H9 (cell line): ENCODE measurements at regions not wholly inside any gene's neighbourhood (a gene's known extent, or its start where the extent isn't known, plus 50 kb on each side); places are given as distances from the start of the nearest gene placed in this dataset.

Experiments
- DNase-seq: peaks from one replicate; pipeline ENCODE4 v3.0.0-alpha.2; 2017
- H2AFZ ChIP-seq: one replicate; pipeline ENCODE4 v1.6.1; 2013; ENCODE audit warnings: mild to moderate bottlenecking, low read length, control low read depth, moderate library complexity
- H2AK5ac ChIP-seq: 2 replicates; pipeline ENCODE4 v1.6.1; 2013; ENCODE audit warnings: low read length, control low read depth, mixed read lengths; ENCODE audit not compliant: insufficient read length
- H2BK120ac ChIP-seq: one replicate; pipeline ENCODE4 v1.6.1; 2013; ENCODE audit warnings: low read depth, mild to moderate bottlenecking, low read length, control low read depth, inconsistent platforms; ENCODE audit not compliant: poor library complexity, severe bottlenecking
- H2BK12ac ChIP-seq: 2 replicates; pipeline ENCODE4 v1.6.1; 2013; ENCODE audit warnings: low read length, control low read depth, mixed read lengths, low read depth; ENCODE audit not compliant: insufficient read length
- H2BK15ac ChIP-seq: 2 replicates; pipeline ENCODE4 v1.6.1; 2013; ENCODE audit warnings: low read depth, low read length, control low read depth
- H2BK20ac ChIP-seq: one replicate; pipeline ENCODE4 v1.6.1; 2013; ENCODE audit warnings: low read depth, mild to moderate bottlenecking, low read length, control low read depth, inconsistent platforms; ENCODE audit not compliant: poor library complexity, severe bottlenecking
- H2BK5ac ChIP-seq: 2 replicates; pipeline ENCODE4 v1.6.1; 2013; ENCODE audit warnings: low read length, control low read depth, mixed read lengths; ENCODE audit not compliant: insufficient read length
- H3K14ac ChIP-seq: 2 replicates; pipeline ENCODE4 v1.6.1; 2013; ENCODE audit warnings: low read length, control low read depth; ENCODE audit not compliant: insufficient read depth
- H3K18ac ChIP-seq: 2 replicates; pipeline ENCODE4 v1.6.1; 2013; ENCODE audit warnings: low read depth, mild to moderate bottlenecking, mixed read lengths, low read length, control low read depth; ENCODE audit not compliant: insufficient read length
- H3K23ac ChIP-seq: 2 replicates; pipeline ENCODE4 v1.6.1; 2013; ENCODE audit warnings: low read length, control low read depth, mixed read lengths, low read depth; ENCODE audit not compliant: insufficient read length
- H3K23me2 ChIP-seq: 2 replicates; pipeline ENCODE4 v1.6.1; 2013; ENCODE audit warnings: low read depth, mild to moderate bottlenecking, mixed read lengths, low read length, control low read depth; ENCODE audit not compliant: insufficient read length, poor library complexity, severe bottlenecking
- H3K27ac ChIP-seq: 2 replicates; pipeline ENCODE4 v1.5.1; 2013; ENCODE audit warnings: low read length, control low read depth, mixed read lengths, low read depth; ENCODE audit not compliant: insufficient read length
- H3K27me3 ChIP-seq: 2 replicates; pipeline ENCODE4 v1.6.1; 2013; ENCODE audit warnings: low read length, control low read depth, inconsistent platforms; ENCODE audit not compliant: insufficient read depth
- H3K4ac ChIP-seq: 2 replicates; pipeline ENCODE4 v1.6.1; 2013; ENCODE audit warnings: low read depth, mild to moderate bottlenecking, control low read depth, inconsistent platforms, low read length, moderate library complexity
- H3K4me1 ChIP-seq: 2 replicates; pipeline ENCODE4 v1.6.1; 2013; ENCODE audit warnings: low read length, control low read depth, inconsistent platforms; ENCODE audit not compliant: insufficient read depth
- H3K4me2 ChIP-seq: 2 replicates; pipeline ENCODE4 v1.6.1; 2013; ENCODE audit warnings: low read length, control low read depth, mixed read lengths; ENCODE audit not compliant: insufficient read length, insufficient read depth
- H3K56ac ChIP-seq: 2 replicates; pipeline ENCODE4 v1.6.1; 2013; ENCODE audit warnings: low read depth, mild to moderate bottlenecking, mixed read lengths, low read length, control low read depth; ENCODE audit not compliant: insufficient read length
- H3K79me1 ChIP-seq: 2 replicates; pipeline ENCODE4 v1.6.1; 2013; ENCODE audit warnings: low read depth, mild to moderate bottlenecking, moderate library complexity, low read length, control low read depth, inconsistent platforms; ENCODE audit not compliant: insufficient read depth, poor library complexity, severe bottlenecking
- H3K79me2 ChIP-seq: 2 replicates; pipeline ENCODE4 v1.6.1; 2013; ENCODE audit warnings: low read length, control low read depth, inconsistent platforms; ENCODE audit not compliant: insufficient read depth
- H3K9ac ChIP-seq: 2 replicates; pipeline ENCODE4 v1.6.1; 2013; ENCODE audit warnings: low read length, control low read depth, mixed read lengths; ENCODE audit not compliant: insufficient read length; ENCODE audit errors: extremely low read depth
- H3K9me3 ChIP-seq: one replicate; pipeline ENCODE4 v1.6.1; 2013; ENCODE audit warnings: low read depth, low read length, inconsistent platforms; ENCODE audit not compliant: control insufficient read depth
- H3T11ph ChIP-seq: one replicate; pipeline ENCODE4 v1.6.1; 2013; ENCODE audit warnings: mild to moderate bottlenecking, low read length, control low read depth, inconsistent platforms
- H4K20me1 ChIP-seq: one replicate; pipeline ENCODE4 v1.6.1; 2013; ENCODE audit not compliant: control insufficient read depth, insufficient read length, insufficient read depth
- H4K5ac ChIP-seq: 2 replicates; pipeline ENCODE4 v1.6.1; 2013; ENCODE audit warnings: low read depth, mild to moderate bottlenecking, mixed read lengths, low read length, control low read depth; ENCODE audit not compliant: insufficient read length
- H4K8ac ChIP-seq: replicated peaks from 2 replicates; pipeline ENCODE4 v1.6.1; 2013; ENCODE audit warnings: low read length, control low read depth, mixed read lengths, low read depth; ENCODE audit not compliant: insufficient read length
- H4K91ac ChIP-seq: 2 replicates; pipeline ENCODE4 v1.6.1; 2013; ENCODE audit warnings: low read depth, mild to moderate bottlenecking, moderate library complexity, mixed read lengths, low read length, control low read depth; ENCODE audit not compliant: insufficient read length
- H3K27ac Mint-ChIP-seq, 3 experiments: 2 replicates in 2 of 3; 3 replicates in 1 of 3; pipeline ENCODE4 v1.8.0; 2020 to 2021; ENCODE audit warnings: mixed read lengths in 3 of 3, mild to moderate bottlenecking in 1 of 3, moderate library complexity in 1 of 3
- H3K27me3 Mint-ChIP-seq: 2 replicates; pipeline ENCODE4 v1.8.0; 2021; ENCODE audit warnings: low read depth, mild to moderate bottlenecking, moderate library complexity, mixed read lengths
- H3K36me3 Mint-ChIP-seq, 3 experiments: 2 replicates in 2 of 3; 3 replicates in 1 of 3; pipeline ENCODE4 v1.8.0; 2020 to 2021; ENCODE audit warnings: low read depth in 3 of 3, mixed read lengths in 3 of 3; ENCODE audit not compliant: insufficient read depth in 1 of 3
- H3K4me1 Mint-ChIP-seq, 2 experiments: 2 replicates each; pipeline ENCODE4 v1.8.0; 2020; ENCODE audit warnings: mixed read lengths in 2 of 2
- H3K4me3 Mint-ChIP-seq, 2 experiments: 2 replicates in 1 of 2; 3 replicates in 1 of 2; pipeline ENCODE4 v1.8.0; 2020 to 2021; ENCODE audit warnings: mild to moderate bottlenecking in 2 of 2, mixed read lengths in 2 of 2, moderate library complexity in 1 of 2
- H3K9me3 Mint-ChIP-seq, 2 experiments: 2 replicates in 1 of 2; 3 replicates in 1 of 2; pipeline ENCODE4 v1.8.0; 2020; ENCODE audit warnings: mild to moderate bottlenecking in 2 of 2, mixed read lengths in 2 of 2, moderate library complexity in 1 of 2
- CTCF ChIP-seq: fragments of 200-600 bp; sonication (generic); conservative IDR thresholded peaks from 3 replicates; pipeline ENCODE4 v1.8.0; 2021; ENCODE audit warnings: antibody characterized with exemption, mild to moderate bottlenecking
- WGBS: extraction: QIAGEN DNeasy Blood & Tissue Kit; methylation state at CpG from one replicate; pipeline ENCODE4 v1.1.7; 2013; ENCODE audit warnings: missing lambda C conversion rate, low lambda C conversion rate, mixed read lengths; ENCODE audit not compliant: insufficient read length; ENCODE audit errors: extremely low coverage; 5-methylcytosine and 5-hydroxymethylcytosine counted together

GRCh38 chr3:82044930-82045705 lies 283.7 kb upstream of the GBE1 start:
- Histone ChIP-seq H3T11ph (no peak overlapping the region), H3K27ac (no peak overlapping the region), H3K79me2 (no peaks in the 10 kb centered on the region), H2BK5ac (no peak overlapping the region), H3K23ac (no peak overlapping the region), H3K4me1 (no peaks in the 10 kb centered on the region), H2AFZ (no peak overlapping the region), H3K27me3 (no peaks in the 10 kb centered on the region), H4K8ac (no peak overlapping the region), H3K79me1 (no peaks in the 10 kb centered on the region), H2BK12ac (no peak overlapping the region), H3K23me2 (no peaks in the 10 kb centered on the region), H3K4ac (no peak overlapping the region), H2BK120ac (no peak overlapping the region), H3K14ac (no peak overlapping the region), H2BK15ac (no peak overlapping the region), H4K20me1 (no peaks in the 10 kb centered on the region), H4K5ac (no peak overlapping the region), H3K9ac (no peak overlapping the region), H3K56ac (no peak overlapping the region), H2BK20ac (no peak overlapping the region), H4K91ac (no peak overlapping the region), H3K9me3 (no peaks in the 10 kb centered on the region), H2AK5ac (no peak overlapping the region), H3K18ac (no peak overlapping the region), H3K4me2 (no peak overlapping the region)
- no peaks in the 10 kb centered on the region for H3K9me3 Mint-ChIP-seq
- no peak overlapping the region; a peak in 1 of 7 replicates for H3K27ac Mint-ChIP-seq
- no peak for TF ChIP-seq CTCF
- no peaks in the 10 kb centered on the region for H3K36me3 Mint-ChIP-seq
- H3K4me3 Mint-ChIP-seq: no peak overlapping the region
- H3K4me1 Mint-ChIP-seq: no peaks in the 10 kb centered on the region
- no CpG with 5 or more reads among the region's 4 CpGs for WGBS
- no peaks in the 10 kb centered on the region for H3K27me3 Mint-ChIP-seq
- no peak for DNase-seq
